ENCODE measurements at regions not wholly inside any gene's neighbourhood (a gene's known extent, or its start where the extent isn't known, plus 50 kb on each side); places are given as distances from the start of the nearest gene placed in this dataset.
"Not testable (repeated sequence)": the region's sequence is repeated elsewhere in the genome, so short reads cannot be mapped to it uniquely, and the experiment has no call there.

DNA sequence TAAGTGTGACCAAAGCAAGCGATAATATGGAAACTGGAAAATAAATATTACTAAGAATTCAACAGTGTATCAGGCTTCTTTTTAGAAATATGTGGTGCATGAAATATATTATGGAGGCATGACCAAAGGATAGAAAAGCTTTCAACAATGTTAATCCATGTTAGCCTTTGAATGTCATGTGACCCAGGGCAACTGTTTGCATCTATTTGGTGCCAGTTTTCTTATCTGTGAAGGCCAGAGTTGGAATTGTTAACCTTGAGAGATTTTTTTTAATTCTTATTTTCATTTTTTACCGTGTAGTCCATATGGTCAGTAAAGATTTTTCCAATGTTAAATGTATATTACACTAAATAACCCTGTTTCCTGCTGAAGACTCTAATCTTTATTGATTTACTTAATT is 411.1 kb downstream of the BCKDHB start:
- H3K4me1 ChIP-seq (ENCODE audit: control insufficient read depth in 5 of 5, insufficient read depth in 5 of 5, low read length in 5 of 5): no peaks in the 10 kb centered on the region
- H3K4me3 ChIP-seq (ENCODE audit: low read depth in 1 of 5, low read length in 5 of 5): no peak overlapping the region
- H3K9ac ChIP-seq (ENCODE audit: low read length in 5 of 5): no peak overlapping the region
- H3K36me3 ChIP-seq (ENCODE audit: control insufficient read depth in 5 of 5, insufficient read depth in 5 of 5, low read length in 5 of 5): no peaks in the 10 kb centered on the region
- no peaks in the 10 kb centered on the region for H3K9me3 ChIP-seq (ENCODE audit: control insufficient read depth in 5 of 5, low read length in 5 of 5)
- H3K27me3 ChIP-seq (ENCODE audit: control insufficient read depth in 5 of 5, insufficient read depth in 4 of 5, low read length in 5 of 5): no peaks in the 10 kb centered on the region
- no peak overlapping the region for H3K27ac ChIP-seq (ENCODE audit: low read depth, low read length)

DNA sequence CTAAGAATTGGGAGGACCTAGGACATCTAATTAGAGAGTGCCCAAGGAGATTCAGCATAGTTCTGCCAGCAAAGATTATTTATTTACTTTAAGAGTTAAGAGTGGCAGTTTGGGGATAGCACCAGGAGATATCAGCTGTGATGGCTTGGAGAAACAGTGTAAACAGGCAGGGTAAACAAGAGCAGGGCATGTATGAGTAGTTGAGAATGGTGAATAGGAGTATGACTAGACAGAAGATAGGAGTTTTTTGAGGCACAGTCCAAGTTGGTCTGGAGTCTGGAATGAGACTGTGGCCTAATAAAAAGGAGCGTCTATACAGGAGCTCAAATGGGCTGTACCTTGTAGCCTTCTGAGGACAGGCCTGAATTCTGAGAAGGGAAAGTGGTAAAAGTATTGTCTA is 404.1 kb downstream of the BCKDHB start:
- H3K27ac ChIP-seq (ENCODE audit: low read depth, low read length); H3K36me3 ChIP-seq (ENCODE audit: control insufficient read depth in 5 of 5, insufficient read depth in 5 of 5, low read length in 5 of 5); H3K27me3 ChIP-seq (ENCODE audit: control insufficient read depth in 5 of 5, insufficient read depth in 4 of 5, low read length in 5 of 5); H3K9ac ChIP-seq (ENCODE audit: low read length in 5 of 5); H3K4me1 ChIP-seq (ENCODE audit: control insufficient read depth in 5 of 5, insufficient read depth in 5 of 5, low read length in 5 of 5); H3K9me3 ChIP-seq (ENCODE audit: control insufficient read depth in 5 of 5, low read length in 5 of 5); H3K4me3 ChIP-seq (ENCODE audit: low read depth in 1 of 5, low read length in 5 of 5): not testable (repeated sequence)

DNA sequence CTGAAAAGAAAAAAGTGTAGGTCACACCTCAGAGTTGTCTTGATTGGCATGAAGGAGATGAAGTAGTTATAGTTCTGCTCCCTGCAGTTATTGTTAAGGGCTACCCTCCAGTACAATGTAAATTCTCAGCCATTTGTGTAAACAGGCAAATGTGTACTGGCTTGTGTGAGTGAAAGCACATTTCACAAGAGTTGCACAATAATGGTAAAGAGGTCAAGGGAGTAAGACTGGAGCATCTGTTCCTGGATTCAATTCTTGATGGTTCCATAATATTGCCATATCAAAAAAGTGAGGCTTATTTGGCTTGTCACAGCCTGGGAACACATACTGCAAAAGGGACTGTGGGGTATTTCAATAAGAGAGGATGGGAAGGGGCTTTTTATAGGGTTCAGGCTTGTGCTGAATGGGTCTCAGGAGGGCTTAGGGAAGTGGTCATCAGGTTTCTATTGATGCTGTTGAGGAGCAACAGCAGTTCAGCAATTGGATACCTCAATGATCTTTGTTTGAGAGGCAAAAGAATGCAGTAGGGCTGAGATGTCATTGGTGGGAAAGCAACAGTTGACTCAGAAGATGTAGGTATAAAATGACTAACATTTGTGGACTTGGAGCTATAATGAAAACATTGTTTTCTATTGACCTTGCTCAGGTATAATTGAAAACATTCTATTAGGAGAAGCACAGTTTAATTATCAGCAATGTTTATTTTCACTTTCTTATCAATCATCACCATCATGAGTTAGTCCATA is 402.6 kb downstream of the BCKDHB start:
- Histone ChIP-seq H3K9me3 (ENCODE audit: control insufficient read depth in 5 of 5, low read length in 5 of 5) (no peaks in the 10 kb centered on the region), H3K27me3 (ENCODE audit: control insufficient read depth in 5 of 5, insufficient read depth in 4 of 5, low read length in 5 of 5) (no peaks in the 10 kb centered on the region), H3K4me3 (ENCODE audit: low read depth in 1 of 5, low read length in 5 of 5) (no peak overlapping the region), H3K9ac (ENCODE audit: low read length in 5 of 5) (no peak overlapping the region), H3K27ac (ENCODE audit: low read depth, low read length) (no peak overlapping the region), H3K36me3 (ENCODE audit: control insufficient read depth in 5 of 5, insufficient read depth in 5 of 5, low read length in 5 of 5) (no peaks in the 10 kb centered on the region), H3K4me1 (ENCODE audit: control insufficient read depth in 5 of 5, insufficient read depth in 5 of 5, low read length in 5 of 5) (no peaks in the 10 kb centered on the region)

DNA sequence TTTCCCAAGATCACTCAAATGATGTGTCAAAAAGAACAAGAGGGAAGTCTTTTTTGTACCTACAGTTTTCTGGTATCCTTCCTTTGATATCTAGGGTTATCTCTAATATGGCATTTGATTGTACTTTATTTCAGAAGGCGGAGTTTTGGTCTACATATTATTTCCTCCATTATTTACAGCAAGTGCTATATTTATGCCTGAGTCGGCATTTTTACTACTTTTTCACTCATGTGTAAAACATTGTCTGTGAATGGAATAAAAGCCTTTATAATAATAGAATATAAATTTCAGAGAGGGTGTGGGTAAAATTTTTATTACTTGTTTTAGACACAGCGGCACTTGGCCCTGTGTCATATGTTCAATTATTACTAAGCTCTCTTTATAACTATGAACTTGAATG is 398.4 kb downstream of the BCKDHB start:
- H3K36me3 ChIP-seq (ENCODE audit: control insufficient read depth in 5 of 5, insufficient read depth in 5 of 5, low read length in 5 of 5): no peaks in the 10 kb centered on the region
- no peak overlapping the region for H3K4me3 ChIP-seq (ENCODE audit: low read depth in 1 of 5, low read length in 5 of 5)
- H3K4me1 ChIP-seq (ENCODE audit: control insufficient read depth in 5 of 5, insufficient read depth in 5 of 5, low read length in 5 of 5): no peaks in the 10 kb centered on the region
- H3K27me3 ChIP-seq (ENCODE audit: control insufficient read depth in 5 of 5, insufficient read depth in 4 of 5, low read length in 5 of 5): no peaks in the 10 kb centered on the region
- no peak overlapping the region for H3K27ac ChIP-seq (ENCODE audit: low read depth, low read length)
- H3K9ac ChIP-seq (ENCODE audit: low read length in 5 of 5): no peak overlapping the region
- no peaks in the 10 kb centered on the region for H3K9me3 ChIP-seq (ENCODE audit: control insufficient read depth in 5 of 5, low read length in 5 of 5)

DNA sequence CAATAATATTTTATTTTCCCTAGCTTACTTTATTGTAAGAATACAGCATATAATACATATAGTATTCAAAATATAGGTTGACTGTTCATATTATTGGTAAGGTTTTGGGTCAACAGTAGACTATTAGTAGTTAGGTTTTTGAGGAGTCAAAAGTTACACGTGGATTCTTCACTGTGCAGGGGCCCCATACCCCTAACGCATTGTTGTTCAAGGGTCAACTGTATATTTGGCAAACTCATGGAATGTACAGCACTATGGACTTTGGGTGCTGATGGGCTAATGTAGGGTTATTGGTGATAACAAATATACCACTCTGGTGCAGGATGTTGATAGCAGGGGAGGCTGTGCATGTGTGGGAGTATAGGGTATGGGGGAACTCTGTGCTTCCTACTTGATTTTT is 397.2 kb downstream of the BCKDHB start:
- Histone ChIP-seq H3K27me3 (ENCODE audit: control insufficient read depth in 5 of 5, insufficient read depth in 4 of 5, low read length in 5 of 5) (no peaks in the 10 kb centered on the region), H3K9me3 (ENCODE audit: control insufficient read depth in 5 of 5, low read length in 5 of 5) (peaks cover 0 to under 1% (median 0%) of the 10 kb centered on the region in 5 donors), H3K27ac (ENCODE audit: low read depth, low read length) (no peak overlapping the region), H3K4me3 (ENCODE audit: low read depth in 1 of 5, low read length in 5 of 5) (no peak overlapping the region), H3K4me1 (ENCODE audit: control insufficient read depth in 5 of 5, insufficient read depth in 5 of 5, low read length in 5 of 5) (no peaks in the 10 kb centered on the region), H3K9ac (ENCODE audit: low read length in 5 of 5) (no peak overlapping the region), H3K36me3 (ENCODE audit: control insufficient read depth in 5 of 5, insufficient read depth in 5 of 5, low read length in 5 of 5) (no peaks in the 10 kb centered on the region)

DNA sequence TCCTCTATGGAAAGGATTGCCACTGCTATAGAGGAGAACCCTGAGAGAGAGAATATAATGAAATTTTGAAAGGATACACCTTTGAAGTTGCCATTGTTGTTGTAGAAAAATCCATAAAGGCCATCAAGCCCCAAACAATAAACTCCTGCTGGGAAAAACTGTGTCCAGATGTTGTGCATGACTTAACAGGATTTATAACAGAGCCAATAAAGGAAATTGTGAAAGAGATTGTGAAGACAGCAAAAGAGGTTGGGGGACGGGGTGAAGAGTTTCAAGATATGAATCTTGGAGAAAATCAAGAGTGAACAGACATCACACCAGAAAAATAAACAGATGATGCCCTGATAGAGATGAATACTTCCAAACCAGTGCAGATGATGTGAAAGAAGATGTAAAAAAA is 396.4 kb downstream of the BCKDHB start:
- Histone ChIP-seq H3K27me3 (ENCODE audit: control insufficient read depth in 5 of 5, insufficient read depth in 4 of 5, low read length in 5 of 5) (no peaks in the 10 kb centered on the region), H3K36me3 (ENCODE audit: control insufficient read depth in 5 of 5, insufficient read depth in 5 of 5, low read length in 5 of 5) (no peaks in the 10 kb centered on the region), H3K4me3 (ENCODE audit: low read depth in 1 of 5, low read length in 5 of 5) (no peak overlapping the region), H3K4me1 (ENCODE audit: control insufficient read depth in 5 of 5, insufficient read depth in 5 of 5, low read length in 5 of 5) (no peaks in the 10 kb centered on the region), H3K9ac (ENCODE audit: low read length in 5 of 5) (no peak overlapping the region), H3K27ac (ENCODE audit: low read depth, low read length) (no peak overlapping the region), H3K9me3 (ENCODE audit: control insufficient read depth in 5 of 5, low read length in 5 of 5) (peaks cover 0 to 3% (median 0%) of the 10 kb centered on the region in 5 donors)

DNA sequence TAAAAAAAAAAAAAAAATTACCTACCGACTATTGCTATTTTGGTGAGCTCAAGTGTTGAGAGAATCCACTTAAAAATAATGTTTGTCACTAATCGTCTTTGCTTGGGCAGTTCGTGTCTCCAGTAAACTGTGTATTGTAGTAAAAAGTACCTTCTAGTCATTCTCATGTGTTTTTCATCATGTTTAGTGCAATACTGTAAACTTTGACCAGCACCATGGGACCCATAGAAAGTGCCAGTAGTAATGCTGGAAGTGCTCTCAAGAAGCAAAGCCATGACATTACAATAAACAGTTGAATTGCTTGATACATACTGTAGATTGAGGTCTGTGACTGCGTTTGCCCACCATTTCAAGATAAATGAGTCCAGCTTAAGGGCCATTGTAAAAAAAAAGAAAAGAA is 395.2 kb downstream of the BCKDHB start:
- Histone ChIP-seq H3K9ac (ENCODE audit: low read length in 5 of 5) (no peak overlapping the region), H3K4me3 (ENCODE audit: low read depth in 1 of 5, low read length in 5 of 5) (no peak overlapping the region), H3K36me3 (ENCODE audit: control insufficient read depth in 5 of 5, insufficient read depth in 5 of 5, low read length in 5 of 5) (no peaks in the 10 kb centered on the region), H3K27me3 (ENCODE audit: control insufficient read depth in 5 of 5, insufficient read depth in 4 of 5, low read length in 5 of 5) (no peaks in the 10 kb centered on the region), H3K9me3 (ENCODE audit: control insufficient read depth in 5 of 5, low read length in 5 of 5) (peaks cover 0 to 3% (median 0%) of the 10 kb centered on the region in 5 donors), H3K4me1 (ENCODE audit: control insufficient read depth in 5 of 5, insufficient read depth in 5 of 5, low read length in 5 of 5) (no peaks in the 10 kb centered on the region), H3K27ac (ENCODE audit: low read depth, low read length) (no peak overlapping the region)

DNA sequence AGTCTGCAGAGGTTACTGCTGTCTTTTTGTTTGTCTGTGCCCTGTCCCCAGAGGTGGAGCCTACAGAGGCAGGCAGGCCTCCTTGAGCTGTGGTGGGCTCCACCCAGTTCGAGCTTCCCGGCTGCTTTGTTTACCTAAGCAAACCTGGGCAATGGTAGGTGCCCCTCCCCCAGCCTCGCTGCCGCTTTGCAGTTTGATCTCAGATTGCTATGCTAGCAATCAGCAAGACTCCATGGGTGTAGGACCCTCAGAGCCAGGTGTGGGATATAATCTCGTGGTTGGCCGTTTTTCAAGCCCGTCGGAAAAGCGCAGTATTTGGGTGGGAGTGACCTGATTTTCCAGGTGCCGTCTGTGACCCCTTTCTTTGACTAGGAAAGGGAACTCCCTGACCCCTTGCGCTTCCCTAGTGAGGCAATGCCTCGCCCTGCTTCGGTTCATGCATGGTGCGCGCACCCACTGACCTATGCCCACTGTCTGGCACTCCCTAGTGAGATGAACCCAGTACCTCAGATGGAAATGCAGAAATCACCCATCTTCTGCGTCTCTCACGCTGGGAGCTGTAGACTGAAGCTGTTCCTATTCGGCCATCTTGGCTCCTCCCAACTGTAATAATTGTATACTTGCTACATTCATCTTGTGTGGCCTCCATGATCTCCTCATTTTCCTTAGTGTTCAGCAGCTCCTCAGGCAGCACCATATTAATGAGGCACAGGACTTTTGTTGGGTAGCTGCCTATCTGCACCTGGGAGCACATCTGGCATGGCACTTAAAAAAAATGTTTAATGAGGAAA is 391.4 kb downstream of the BCKDHB start:
- H3K27me3 ChIP-seq (ENCODE audit: control insufficient read depth in 5 of 5, insufficient read depth in 4 of 5, low read length in 5 of 5); H3K9me3 ChIP-seq (ENCODE audit: control insufficient read depth in 5 of 5, low read length in 5 of 5); H3K4me3 ChIP-seq (ENCODE audit: low read depth in 1 of 5, low read length in 5 of 5); H3K27ac ChIP-seq (ENCODE audit: low read depth, low read length); H3K4me1 ChIP-seq (ENCODE audit: control insufficient read depth in 5 of 5, insufficient read depth in 5 of 5, low read length in 5 of 5); H3K36me3 ChIP-seq (ENCODE audit: control insufficient read depth in 5 of 5, insufficient read depth in 5 of 5, low read length in 5 of 5); H3K9ac ChIP-seq (ENCODE audit: low read length in 5 of 5): not testable (repeated sequence)

DNA sequence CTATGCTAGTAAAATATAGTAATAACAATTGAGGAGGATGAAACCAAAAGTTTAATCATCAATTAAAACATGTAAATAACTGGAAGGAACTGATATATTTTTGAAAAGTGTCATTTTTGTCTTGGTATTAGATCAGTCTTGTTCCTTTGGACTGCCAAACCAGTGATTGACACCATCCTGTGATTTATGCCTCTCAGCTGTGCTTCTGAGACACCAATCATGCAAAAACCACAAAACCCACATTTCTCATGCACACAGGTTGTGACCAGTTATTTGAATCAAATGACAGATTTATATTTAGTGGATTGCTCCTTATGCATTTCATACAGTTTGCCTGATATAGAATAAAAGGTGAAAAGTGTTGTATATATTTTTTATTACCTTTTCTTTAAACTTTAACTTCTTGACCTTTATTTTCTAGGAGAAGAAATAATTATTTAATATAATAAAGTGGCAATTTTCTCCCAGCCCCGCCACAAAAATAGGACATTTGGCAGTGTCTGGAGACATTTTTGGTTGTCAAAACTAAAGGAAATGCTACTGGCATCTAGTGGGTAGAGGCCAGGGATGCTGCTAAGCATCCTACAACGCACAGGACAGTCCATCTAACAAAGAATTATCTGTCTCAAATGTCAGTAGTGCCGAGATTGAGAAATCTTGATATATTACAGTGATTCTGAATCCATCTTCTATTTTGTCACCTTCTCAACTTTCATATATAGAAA is 383.6 kb downstream of the BCKDHB start:
- Histone ChIP-seq H3K4me1 (ENCODE audit: control insufficient read depth in 5 of 5, insufficient read depth in 5 of 5, low read length in 5 of 5) (no peaks in the 10 kb centered on the region), H3K27ac (ENCODE audit: low read depth, low read length) (no peak overlapping the region), H3K9ac (ENCODE audit: low read length in 5 of 5) (no peak overlapping the region), H3K4me3 (ENCODE audit: low read depth in 1 of 5, low read length in 5 of 5) (no peak overlapping the region), H3K27me3 (ENCODE audit: control insufficient read depth in 5 of 5, insufficient read depth in 4 of 5, low read length in 5 of 5) (no peaks in the 10 kb centered on the region), H3K36me3 (ENCODE audit: control insufficient read depth in 5 of 5, insufficient read depth in 5 of 5, low read length in 5 of 5) (no peaks in the 10 kb centered on the region), H3K9me3 (ENCODE audit: control insufficient read depth in 5 of 5, low read length in 5 of 5) (no peaks in the 10 kb centered on the region)

DNA sequence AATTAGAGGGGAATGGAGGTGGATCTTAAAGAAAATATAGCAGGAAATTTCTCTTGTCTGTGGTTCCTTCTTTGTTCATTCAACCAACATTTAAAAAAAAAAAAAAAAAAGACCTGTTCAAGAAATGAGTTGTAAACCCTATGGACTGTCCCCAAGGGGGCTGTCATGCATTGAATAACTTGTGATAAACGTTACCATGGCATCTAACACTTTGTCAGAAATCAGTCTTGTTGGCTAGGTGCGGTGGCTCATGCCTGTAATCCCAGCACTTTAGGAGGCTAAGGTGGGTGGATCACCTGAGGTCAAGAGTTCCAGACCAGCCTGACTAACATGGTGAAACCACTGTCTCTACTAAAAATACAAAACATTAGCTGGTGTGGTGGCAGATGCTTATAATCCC is 381.7 kb downstream of the BCKDHB start:
- Histone ChIP-seq H3K4me1 (ENCODE audit: control insufficient read depth in 5 of 5, insufficient read depth in 5 of 5, low read length in 5 of 5) (no peaks in the 10 kb centered on the region), H3K4me3 (ENCODE audit: low read depth in 1 of 5, low read length in 5 of 5) (no peak overlapping the region), H3K27me3 (ENCODE audit: control insufficient read depth in 5 of 5, insufficient read depth in 4 of 5, low read length in 5 of 5) (no peaks in the 10 kb centered on the region), H3K9ac (ENCODE audit: low read length in 5 of 5) (no peak overlapping the region), H3K36me3 (ENCODE audit: control insufficient read depth in 5 of 5, insufficient read depth in 5 of 5, low read length in 5 of 5) (no peaks in the 10 kb centered on the region), H3K27ac (ENCODE audit: low read depth, low read length) (no peak overlapping the region), H3K9me3 (ENCODE audit: control insufficient read depth in 5 of 5, low read length in 5 of 5) (no peaks in the 10 kb centered on the region)
